GM12878 (cell line): ENCODE measurements at regions not wholly inside any gene's neighbourhood (a gene's known extent, or its start where the extent isn't known, plus 50 kb on each side); places are given as distances from the start of the nearest gene placed in this dataset.
"Not testable (repeated sequence)": the region's sequence is repeated elsewhere in the genome, so short reads cannot be mapped to it uniquely, and the experiment has no call there.

ENCODE experiments used
- ATAC-seq: fragments of 200-7000 bp; cut with Tn5 transposase; 3 replicates; pipeline ENCODE4 v1.9.1; 2020; ENCODE audit warnings: mild to moderate bottlenecking, moderate library complexity
- BruUV-seq: library from RNA; stranded (reverse); fragments of 400-500 nt; replicated peaks from 2 replicates; lab custom pipeline; 2021; lab: Mats Ljungman, UMichigan
- CTCF ChIA-PET: fragments of 300-600 bp; sonication (Branson Sonifier 250); formaldehyde crosslinking; extraction: SDS; loops from one replicate; lab custom pipeline; 2021; ENCODE audit warnings: inconsistent platforms; lab: Yijun Ruan, JAX
- POLR2A ChIA-PET: fragments of 350-600 bp; formaldehyde crosslinking; extraction: SDS; loops from one replicate; lab custom pipeline; 2021; ENCODE audit warnings: inconsistent platforms; lab: Charles Lee
- RAD21 ChIA-PET: fragments of 300-600 bp; sonication (Branson Sonifier 250); formaldehyde crosslinking; loops from one replicate; lab custom pipeline; 2023; ENCODE audit warnings: antibody characterized with exemption; ENCODE audit not compliant: unreplicated experiment; lab: Charles Lee
- SMC1A ChIA-PET: fragments of 300-600 bp; sonication (Branson Sonifier 250); formaldehyde crosslinking; loops from one replicate; lab custom pipeline; 2023; ENCODE audit not compliant: unreplicated experiment, uncharacterized antibody; lab: Charles Lee
- DNase-seq: peaks from one replicate; pipeline ENCODE4 v3.0.0-alpha.2; 2011; ENCODE audit warnings: low read depth, low spot score
- FAIRE-seq: peaks from 3 replicates; lab custom pipeline; 2011; peaks lifted over from hg19 to GRCh38; lab: Jason Lieb, UNC
- H2AFZ ChIP-seq: 2 replicates; pipeline ENCODE4 v1.6.0; 2011; ENCODE audit warnings: low read depth, low read length, control low read depth; ENCODE audit not compliant: control insufficient read depth
- H3K27ac ChIP-seq: 2 replicates; pipeline ENCODE4 v1.5.1; 2011; ENCODE audit warnings: control low read depth; ENCODE audit not compliant: control insufficient read depth, insufficient read depth
- H3K27me3 ChIP-seq, 2 experiments: replicated peaks in 1 of 2; 2 replicates each; pipeline versions ENCODE4 v1.6.0 to v1.6.1; 2011; ENCODE audit warnings: low read length in 1 of 2; ENCODE audit not compliant: control insufficient read depth in 2 of 2, insufficient read depth in 2 of 2
- H3K36me3 ChIP-seq, 2 experiments: 2 replicates each; pipeline ENCODE4 v1.5.1; 2011; ENCODE audit warnings: low read length in 1 of 2; ENCODE audit not compliant: control insufficient read depth in 2 of 2, insufficient read depth in 2 of 2
- H3K4me1 ChIP-seq: 2 replicates; pipeline ENCODE4 v1.6.1; 2011; ENCODE audit warnings: mild to moderate bottlenecking, low read length, moderate library complexity, mixed read lengths; ENCODE audit not compliant: control insufficient read depth, insufficient read depth
- H3K4me2 ChIP-seq: 2 replicates; pipeline ENCODE4 v1.6.0; 2011; ENCODE audit warnings: control low read depth; ENCODE audit not compliant: control insufficient read depth, insufficient read depth
- H3K4me3 ChIP-seq: fragments of 200-600 bp; sonication (generic); 2 replicates; pipeline ENCODE4 v1.5.1; 2016
- H3K79me2 ChIP-seq: 2 replicates; pipeline ENCODE4 v1.6.0; 2011; ENCODE audit warnings: low read length; ENCODE audit not compliant: control insufficient read depth, insufficient read depth
- H3K9ac ChIP-seq: 2 replicates; pipeline ENCODE4 v1.8.0; 2011; ENCODE audit warnings: low read length, control low read depth, mixed read lengths; ENCODE audit not compliant: control insufficient read depth, insufficient read depth
- H3K9me3 ChIP-seq: replicated peaks from 3 replicates; pipeline ENCODE4 v1.5.1; 2011; ENCODE audit warnings: mild to moderate bottlenecking, low read length; ENCODE audit not compliant: control insufficient read depth, insufficient read depth
- H4K20me1 ChIP-seq: 2 replicates; pipeline ENCODE4 v1.6.0; 2011; ENCODE audit not compliant: control insufficient read depth, insufficient read depth
- HCFC1 ChIP-seq: fragments of 150-350 bp; IDR thresholded peaks from 2 replicates; pipeline ENCODE4 v1.6.1; 2014; ENCODE audit warnings: low read length
- MYB ChIP-seq: fragments of 150-350 bp; IDR thresholded peaks from 2 replicates; pipeline ENCODE4 v1.6.1; 2014; ENCODE audit warnings: mild to moderate bottlenecking, low read depth, low read length, borderline replicate concordance
- NR2C2 ChIP-seq: IDR thresholded peaks from 2 replicates; pipeline ENCODE4 v1.6.1; 2011; ENCODE audit warnings: borderline replicate concordance, low read depth; ENCODE audit not compliant: control insufficient read depth, insufficient read length
- POLR2AphosphoS5 ChIP-seq: IDR thresholded peaks from 2 replicates; pipeline ENCODE4 v1.6.1; 2011; ENCODE audit warnings: mild to moderate bottlenecking, low read length, inconsistent platforms
- SMAD5 ChIP-seq: IDR thresholded peaks from 2 replicates; pipeline ENCODE4 v1.6.1; 2016; ENCODE audit warnings: antibody characterized with exemption, low read depth
- WGBS: methylation state at CpG from one replicate; pipeline ENCODE4 v1.1.6; 2016; ENCODE audit warnings: low lambda C conversion rate; ENCODE audit not compliant: insufficient replicate concordance, insufficient coverage; ENCODE audit errors: missing lambda C conversion rate; 5-methylcytosine and 5-hydroxymethylcytosine counted together
- in situ Hi-C: fragments of 300-500 bp; cut with MboI; formaldehyde crosslinking; loops from 9 replicates; pipeline ENCODE4 v1.14.3; 2018; ENCODE audit warnings: mixed read lengths
- intact Hi-C: fragments of 100-400 bp; cut with micrococcal nuclease; formaldehyde crosslinking; loops from one replicate; pipeline ENCODE4 v1.14.2; 2022; ENCODE audit not compliant: unreplicated experiment

DNA sequence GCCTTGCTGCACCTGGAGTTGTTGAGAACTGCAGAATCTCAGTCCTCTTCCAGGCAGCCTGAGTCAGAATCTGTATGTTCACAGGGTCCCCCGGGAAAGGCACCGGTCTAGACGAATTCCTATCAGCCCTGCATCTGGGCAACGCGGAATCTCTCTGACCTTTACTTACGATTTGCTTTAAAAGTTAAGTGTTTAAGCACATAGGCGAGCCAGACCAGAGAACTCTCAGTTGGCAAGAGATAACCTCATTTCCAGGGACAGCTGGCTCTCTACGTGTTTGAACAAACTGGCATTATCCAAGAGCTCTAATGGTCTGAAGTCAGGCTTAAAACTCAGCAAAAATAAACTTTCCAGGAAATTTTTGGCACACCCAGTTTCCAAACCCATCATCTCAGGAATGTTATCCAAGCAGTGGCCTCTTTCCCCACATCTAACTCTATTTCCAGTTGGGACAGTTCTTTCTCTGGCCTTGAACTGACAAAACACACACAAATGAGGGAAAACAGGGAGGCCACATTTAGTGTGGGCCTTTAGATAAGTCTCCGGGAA lies 53.4 kb downstream of the HES1 start:
- ATAC-seq (no peak), DNase-seq (no peak), FAIRE-seq (no peak)
- Histone ChIP-seq H3K4me2 (no peak overlapping the region), H3K27me3 (no peaks in the 10 kb centered on the region), H3K36me3 (no peaks in the 10 kb centered on the region), H2AFZ (no peak overlapping the region), H3K4me3 (no peak overlapping the region), H3K79me2 (no peaks in the 10 kb centered on the region), H3K4me1 (peaks cover under 1% of the 10 kb centered on the region), H4K20me1 (no peaks in the 10 kb centered on the region), H3K9me3 (no peaks in the 10 kb centered on the region), H3K9ac (no peak overlapping the region), H3K27ac (no peak overlapping the region)
- TF ChIP-seq SMAD5 (no peak), POLR2AphosphoS5 (no peak), HCFC1 (no peak), NR2C2 (no peak), MYB (no peak)
- ChIA-PET SMC1A (no interaction called here), CTCF (no interaction called here), POLR2A (no interaction called here), RAD21 (no interaction called here)
- intact Hi-C loops (no loop called here), in situ Hi-C loops (no loop called here)
- no TSS peak for BruUV-seq
- 64% methylated on average over 9 of the region's 9 CpGs for WGBS

DNA sequence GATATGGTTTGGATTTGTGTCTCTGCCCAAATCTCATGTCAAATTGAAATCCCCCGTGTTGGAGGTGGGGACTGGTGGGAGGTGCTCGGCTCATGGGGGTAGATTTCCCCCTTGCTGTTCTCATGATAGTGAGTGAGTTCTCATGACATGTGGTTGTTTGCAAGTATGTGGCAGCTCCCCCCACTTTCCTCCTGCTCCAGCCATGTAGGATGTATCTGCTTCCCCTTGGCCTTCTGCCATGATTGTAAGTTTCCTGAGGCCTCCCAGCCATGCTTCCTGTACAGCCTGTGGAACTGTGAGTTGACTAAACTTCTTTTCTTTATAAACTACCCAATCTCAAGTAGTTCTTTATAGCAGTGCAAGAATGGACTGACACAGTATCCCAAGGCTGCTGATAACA lies 55.9 kb downstream of the HES1 start:
- H3K9ac ChIP-seq, H3K4me1 ChIP-seq, intact Hi-C loops, in situ Hi-C loops, H3K9me3 ChIP-seq, BruUV-seq, H3K27ac ChIP-seq, H3K36me3 ChIP-seq, H4K20me1 ChIP-seq, H2AFZ ChIP-seq, SMC1A ChIA-PET, H3K27me3 ChIP-seq, ATAC-seq, RAD21 ChIA-PET, FAIRE-seq, POLR2A ChIA-PET, H3K79me2 ChIP-seq, DNase-seq, H3K4me2 ChIP-seq, H3K4me3 ChIP-seq: not testable (repeated sequence)
- CTCF ChIA-PET, result interaction anchor here (1.0 kb wide), 1 partner anchor 25 kb away, joined by 3 read pairs; no protein-coding TSS in a partner anchor
- 100% methylated on average over 2 of the region's 2 CpGs for WGBS
